Hypothalamus (tissue), 51 donors: ENCODE measurements at regions not wholly inside any gene's neighbourhood (a gene's known extent, or its start where the extent isn't known, plus 50 kb on each side); places are given as distances from the start of the nearest gene placed in this dataset.

Experiments
- DNase-seq, 51 donors: peaks; one replicate each; lab custom pipeline; 2025; lab: John Stamatoyannopoulos, UW

- DNase-seq: no peak
Measured at GRCh38 chr2:147049957-147050356, 794.9 kb upstream of the ACVR2A start.

GRCh38 chr2:147046473-147046872 lies 798.4 kb upstream of the ACVR2A start:
- no peak for DNase-seq

GRCh38 chr2:147045113-147045512 lies 799.7 kb upstream of the ACVR2A start:
- DNase-seq: peak in 21 of 51 donors; percentile 1 to 48 (median 10)

GRCh38 chr2:147041121-147041494 lies 803.7 kb upstream of the ACVR2A start:
- no peak for DNase-seq

- DNase-seq: no peak
Measured at GRCh38 chr2:147040298-147041120, 804.3 kb upstream of the ACVR2A start.

GRCh38 chr2:147037048-147037447 lies 807.8 kb upstream of the ACVR2A start:
- DNase-seq: no peak

GRCh38 chr2:147033044-147033443 lies 811.8 kb upstream of the ACVR2A start:
- DNase-seq: no peak

GRCh38 chr2:147031897-147032296 lies 812.9 kb upstream of the ACVR2A start:
- DNase-seq: no peak

GRCh38 chr2:147030966-147031720 lies 813.7 kb upstream of the ACVR2A start:
- DNase-seq: no peak

- DNase-seq: no peak
Measured at GRCh38 chr2:147027436-147027835, 817.4 kb upstream of the ACVR2A start.

GRCh38 chr2:147026664-147027295 lies 818.0 kb upstream of the ACVR2A start:
- no peak for DNase-seq

- DNase-seq: no peak
Measured at GRCh38 chr2:147025646-147026585, 818.9 kb upstream of the ACVR2A start.

GRCh38 chr2:147019311-147019710 lies 825.5 kb upstream of the ACVR2A start:
- DNase-seq: no peak

GRCh38 chr2:147017951-147018645 lies 826.7 kb upstream of the ACVR2A start:
- DNase-seq: no peak

GRCh38 chr2:147016181-147016580 lies 828.6 kb upstream of the ACVR2A start:
- no peak for DNase-seq

- DNase-seq: no peak
Measured at GRCh38 chr2:147015591-147015990, 829.2 kb upstream of the ACVR2A start.

- no peak for DNase-seq
Measured at GRCh38 chr2:147013696-147014392, 831.0 kb upstream of the ACVR2A start.

- DNase-seq: no peak
Measured at GRCh38 chr2:147008481-147008880, 836.3 kb upstream of the ACVR2A start.

GRCh38 chr2:147006736-147007141 lies 838.1 kb upstream of the ACVR2A start:
- DNase-seq: no peak
